Uterus (tissue), 2 donors: ENCODE measurements at regions not wholly inside any gene's neighbourhood (a gene's known extent, or its start where the extent isn't known, plus 50 kb on each side); places are given as distances from the start of the nearest gene placed in this dataset.

Experiments used
- CTCF ChIP-seq, 4 experiments: fragments of 200-600 bp in 2 of 4; fragments of 450-650 bp in 2 of 4; sonication (generic) in 2 of 4; IDR thresholded peaks; one replicate each; pipeline ENCODE4 v1.5.1; 2016 to 2019; ENCODE audit warnings: antibody characterized with exemption in 4 of 4, mild to moderate bottlenecking in 2 of 4, moderate library complexity in 1 of 4
- POLR2A ChIP-seq, 2 donors: fragments of 450-650 bp; IDR thresholded peaks; one replicate each; pipeline ENCODE4 v1.6.1; 2016; ENCODE audit warnings: antibody characterized with exemption in 2 of 2, mild to moderate bottlenecking in 1 of 2, moderate library complexity in 1 of 2

GRCh38 chr3:190995156-190995555 is 132.7 kb upstream of the GMNC start:
- TF ChIP-seq CTCF (IDR thresholded peaks at IDR 0.05) = no peak
- no peak for TF ChIP-seq POLR2A (IDR thresholded peaks at IDR 0.05)
